HG03159 (cell line): ENCODE measurements at regions not wholly inside any gene's neighbourhood (a gene's known extent, or its start where the extent isn't known, plus 50 kb on each side); places are given as distances from the start of the nearest gene placed in this dataset.

Experiments used
- ATAC-seq: cut with Tn5 transposase; IDR thresholded peaks from one replicate; pipeline ENCODE4 v1.9.1; 2021; ENCODE audit warnings: mild to moderate bottlenecking, moderate library complexity; ENCODE audit not compliant: unreplicated experiment

- ATAC-seq = no peak
These were observed 53.7 kb upstream of the WSB1 start for GRCh38 chr17:27240086-27240801.

GRCh38 chr17:27240802-27241155, 53.1 kb upstream of the WSB1 start:
- no peak for ATAC-seq

- no peak for ATAC-seq
These were observed 52.5 kb upstream of the WSB1 start for GRCh38 chr17:27241346-27241946.

- no peak for ATAC-seq
These were observed 51.0 kb upstream of the WSB1 start for GRCh38 chr17:27242951-27243350.

GRCh38 chr17:27244011-27244410, 49.9 kb upstream of the WSB1 start:
- ATAC-seq = no peak
